Keratinocyte (primary cell): ENCODE measurements at regions not wholly inside any gene's neighbourhood (a gene's known extent, or its start where the extent isn't known, plus 50 kb on each side); places are given as distances from the start of the nearest gene placed in this dataset.

ENCODE experiments used
- DNase-seq: peaks from one replicate; pipeline ENCODE4 v3.0.0-alpha.2; 2011; ENCODE audit warnings: low read depth, missing footprints, low spot score
- FAIRE-seq: peaks from 2 replicates; lab custom pipeline; 2011; peaks lifted over from hg19 to GRCh38; lab: Jason Lieb, UNC
- H2AFZ ChIP-seq: 2 replicates; pipeline ENCODE4 v1.6.0; 2012; ENCODE audit warnings: low read length, control low read depth, inconsistent platforms; ENCODE audit not compliant: control insufficient read depth
- H3K27ac ChIP-seq: 2 replicates; pipeline ENCODE4 v1.5.1; 2011; ENCODE audit warnings: low read length; ENCODE audit not compliant: control insufficient read depth, insufficient read depth
- H3K27me3 ChIP-seq: 3 replicates; pipeline ENCODE4 v1.6.0; 2011; ENCODE audit warnings: low read length; ENCODE audit not compliant: control insufficient read depth, insufficient read depth; ENCODE audit errors: extremely low read depth
- H3K36me3 ChIP-seq, 2 experiments: 2 replicates in 1 of 2; 3 replicates in 1 of 2; pipeline ENCODE4 v1.5.1; 2011; ENCODE audit warnings: low read length in 2 of 2, mild to moderate bottlenecking in 1 of 2; ENCODE audit not compliant: control insufficient read depth in 2 of 2, insufficient read depth in 2 of 2; ENCODE audit errors: extremely low read depth in 1 of 2
- H3K4me1 ChIP-seq: 3 replicates; pipeline ENCODE4 v1.5.1; 2011; ENCODE audit warnings: low read length; ENCODE audit not compliant: control insufficient read depth, insufficient read depth; ENCODE audit errors: extremely low read depth
- H3K4me2 ChIP-seq: 3 replicates; pipeline ENCODE4 v1.6.0; 2011; ENCODE audit warnings: low read depth, low read length; ENCODE audit not compliant: control insufficient read depth, insufficient read depth; ENCODE audit errors: extremely low read depth
- H3K4me3 ChIP-seq, 3 experiments: fragments of 200-600 bp in 1 of 3; sonication (generic) in 1 of 3; 2 replicates in 2 of 3; 3 replicates in 1 of 3; pipeline ENCODE4 v1.5.1; 2011 to 2016; ENCODE audit warnings: low read length in 3 of 3, mild to moderate bottlenecking in 3 of 3, control low read depth in 2 of 3, inconsistent platforms in 1 of 3, low read depth in 1 of 3, mixed read lengths in 1 of 3, mixed run types in 1 of 3, moderate library complexity in 1 of 3; ENCODE audit not compliant: control insufficient read depth in 2 of 3, insufficient read depth in 2 of 3; ENCODE audit errors: extremely low read depth in 1 of 3
- H3K79me2 ChIP-seq: 2 replicates; pipeline ENCODE4 v1.6.0; 2012; ENCODE audit warnings: low read length; ENCODE audit not compliant: control insufficient read depth, insufficient read depth
- H3K9ac ChIP-seq: 3 replicates; pipeline ENCODE4 v1.6.0; 2011; ENCODE audit warnings: low read length; ENCODE audit not compliant: control insufficient read depth, insufficient read depth; ENCODE audit errors: extremely low read depth
- H3K9me1 ChIP-seq: 3 replicates; pipeline ENCODE4 v1.6.0; 2011; ENCODE audit warnings: low read length; ENCODE audit not compliant: control insufficient read depth, insufficient read depth; ENCODE audit errors: extremely low read depth
- H3K9me3 ChIP-seq: 2 replicates; pipeline ENCODE4 v1.5.1; 2012; ENCODE audit warnings: low read depth, low read length; ENCODE audit not compliant: control insufficient read depth
- H4K20me1 ChIP-seq: 3 replicates; pipeline ENCODE4 v1.6.0; 2011; ENCODE audit warnings: low read length; ENCODE audit not compliant: control insufficient read depth, insufficient read depth; ENCODE audit errors: extremely low read depth
- EZH2 ChIP-seq: IDR thresholded peaks from one replicate; pipeline ENCODE4 v1.6.1; 2012; ENCODE audit warnings: inconsistent platforms, mild to moderate bottlenecking, low read length, moderate library complexity
- dilution Hi-C: fragments of 300-500 bp; cut with MboI; formaldehyde crosslinking; loops from one replicate; pipeline ENCODE4 v1.7.0; 2020; ENCODE audit warnings: low sequenced_read_pairs; ENCODE audit not compliant: extremely low pct_ligation_motif_present
- TF ChIP-seq, protein P1 (sequence below), 3 experiments: IDR thresholded peaks in 1 of 3; conservative IDR thresholded peaks in 1 of 3; optimal IDR thresholded peaks in 1 of 3; 2 replicates in 2 of 3; 3 replicates in 1 of 3; pipeline versions ENCODE3 to v1.5.1; 2011; ENCODE audit warnings: low read length in 3 of 3, mild to moderate bottlenecking in 3 of 3, moderate library complexity in 2 of 3, control low read depth in 1 of 3, inconsistent platforms in 1 of 3; ENCODE audit not compliant: insufficient read depth in 2 of 3; ENCODE audit errors: extremely low read depth in 1 of 3

DNA sequence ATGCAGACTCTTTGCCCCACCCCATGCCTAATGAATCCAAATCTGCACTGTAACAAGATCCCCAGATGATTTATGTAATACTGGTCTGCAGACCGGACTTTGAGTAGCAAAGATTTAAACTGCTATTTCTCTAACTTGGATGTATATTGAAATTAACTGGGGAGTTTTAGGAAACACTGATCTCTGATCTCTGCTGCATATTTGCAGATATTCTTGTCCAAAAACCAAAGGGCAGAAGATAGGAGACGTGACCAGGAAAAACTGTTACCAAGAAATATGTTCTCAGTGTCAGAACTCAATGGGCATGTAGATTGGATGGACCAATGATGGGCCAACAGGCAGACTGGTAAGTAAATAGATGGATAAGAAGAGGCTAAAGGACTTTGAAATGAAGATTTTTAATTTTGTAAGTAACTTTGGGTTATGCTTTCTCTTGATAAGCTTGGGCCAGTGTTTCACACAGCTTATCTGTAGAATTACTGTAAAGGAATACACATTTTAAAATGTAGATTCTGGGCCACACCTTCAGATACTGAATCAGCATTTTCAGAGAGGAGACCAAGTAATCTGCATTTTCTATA is 64.5 kb upstream of the TP63 start:
- dilution Hi-C loops: no loop called here
- H3K4me2 ChIP-seq: no peak overlapping the region
- no peaks in the 10 kb centered on the region for H3K36me3 ChIP-seq
- no peaks in the 10 kb centered on the region for H3K9me1 ChIP-seq
- H3K27me3 ChIP-seq: no peaks in the 10 kb centered on the region
- TF ChIP-seq EZH2: no peak
- TF ChIP-seq, protein P1, sequence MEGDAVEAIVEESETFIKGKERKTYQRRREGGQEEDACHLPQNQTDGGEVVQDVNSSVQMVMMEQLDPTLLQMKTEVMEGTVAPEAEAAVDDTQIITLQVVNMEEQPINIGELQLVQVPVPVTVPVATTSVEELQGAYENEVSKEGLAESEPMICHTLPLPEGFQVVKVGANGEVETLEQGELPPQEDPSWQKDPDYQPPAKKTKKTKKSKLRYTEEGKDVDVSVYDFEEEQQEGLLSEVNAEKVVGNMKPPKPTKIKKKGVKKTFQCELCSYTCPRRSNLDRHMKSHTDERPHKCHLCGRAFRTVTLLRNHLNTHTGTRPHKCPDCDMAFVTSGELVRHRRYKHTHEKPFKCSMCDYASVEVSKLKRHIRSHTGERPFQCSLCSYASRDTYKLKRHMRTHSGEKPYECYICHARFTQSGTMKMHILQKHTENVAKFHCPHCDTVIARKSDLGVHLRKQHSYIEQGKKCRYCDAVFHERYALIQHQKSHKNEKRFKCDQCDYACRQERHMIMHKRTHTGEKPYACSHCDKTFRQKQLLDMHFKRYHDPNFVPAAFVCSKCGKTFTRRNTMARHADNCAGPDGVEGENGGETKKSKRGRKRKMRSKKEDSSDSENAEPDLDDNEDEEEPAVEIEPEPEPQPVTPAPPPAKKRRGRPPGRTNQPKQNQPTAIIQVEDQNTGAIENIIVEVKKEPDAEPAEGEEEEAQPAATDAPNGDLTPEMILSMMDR (optimal IDR thresholded peaks at IDR 0.05 in 1 of 3, IDR thresholded peaks at IDR 0.05 in 1 of 3, conservative IDR thresholded peaks at IDR 0.05 in 1 of 3; ENCODE audit: extremely low read depth in 1 of 3, insufficient read depth in 2 of 3, low read length in 3 of 3): no peak
- H4K20me1 ChIP-seq: no peaks in the 10 kb centered on the region
- no peaks in the 10 kb centered on the region for H3K79me2 ChIP-seq
- peaks cover 17% of the 10 kb centered on the region for H3K4me1 ChIP-seq
- no peak overlapping the region for H2AFZ ChIP-seq
- H3K4me3 ChIP-seq: no peak overlapping the region
- FAIRE-seq (no peak), DNase-seq (no peak)
- no peaks in the 10 kb centered on the region for H3K9me3 ChIP-seq
- H3K27ac ChIP-seq: no peak overlapping the region
- no peak overlapping the region for H3K9ac ChIP-seq

DNA sequence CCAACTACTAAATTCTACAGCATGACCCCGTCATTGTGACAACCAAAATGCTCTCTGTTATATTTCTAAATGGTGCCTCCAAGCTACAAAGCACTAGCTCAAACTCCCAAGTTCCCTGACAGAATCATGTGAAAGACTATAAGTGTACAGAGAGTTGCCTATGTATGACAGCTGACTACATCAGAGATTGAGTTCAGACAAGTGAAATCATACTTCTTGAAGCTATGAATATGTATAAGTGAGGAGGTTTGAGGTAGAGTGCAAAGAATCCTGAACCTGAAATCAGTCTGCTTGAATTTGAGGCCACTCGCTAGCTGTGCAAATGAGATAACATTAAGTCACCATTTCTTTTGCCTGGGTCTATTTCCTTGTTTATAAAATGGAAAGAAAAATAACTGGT is 63.9 kb upstream of the TP63 start:
- TF ChIP-seq, protein P1 (optimal IDR thresholded peaks at IDR 0.05 in 1 of 3, IDR thresholded peaks at IDR 0.05 in 1 of 3, conservative IDR thresholded peaks at IDR 0.05 in 1 of 3; ENCODE audit: extremely low read depth in 1 of 3, insufficient read depth in 2 of 3, low read length in 3 of 3): no peak
- no peak for TF ChIP-seq EZH2
- peak; percentile 36 for FAIRE-seq
- Histone ChIP-seq H3K9ac (no peak overlapping the region), H3K4me2 (no peak overlapping the region), H3K9me1 (no peaks in the 10 kb centered on the region), H3K27ac (no peak overlapping the region), H3K4me1 (peaks cover 21% of the 10 kb centered on the region), H3K36me3 (no peaks in the 10 kb centered on the region), H3K79me2 (no peaks in the 10 kb centered on the region), H4K20me1 (no peaks in the 10 kb centered on the region), H3K9me3 (no peaks in the 10 kb centered on the region), H2AFZ (no peak overlapping the region), H3K27me3 (no peaks in the 10 kb centered on the region), H3K4me3 (no peak overlapping the region)
- dilution Hi-C loops: no loop called here
- DNase-seq: no peak
